NCI-H128 (cell line): ENCODE measurements at regions not wholly inside any gene's neighbourhood (a gene's known extent, or its start where the extent isn't known, plus 50 kb on each side); places are given as distances from the start of the nearest gene placed in this dataset.
"Not testable (repeated sequence)": the region's sequence is repeated elsewhere in the genome, so short reads cannot be mapped to it uniquely, and the experiment has no call there.

Experiments used
- DNase-seq: peaks from one replicate; lab custom pipeline; 2025; ENCODE audit not compliant: unreplicated experiment; lab: John Stamatoyannopoulos, UW

DNA sequence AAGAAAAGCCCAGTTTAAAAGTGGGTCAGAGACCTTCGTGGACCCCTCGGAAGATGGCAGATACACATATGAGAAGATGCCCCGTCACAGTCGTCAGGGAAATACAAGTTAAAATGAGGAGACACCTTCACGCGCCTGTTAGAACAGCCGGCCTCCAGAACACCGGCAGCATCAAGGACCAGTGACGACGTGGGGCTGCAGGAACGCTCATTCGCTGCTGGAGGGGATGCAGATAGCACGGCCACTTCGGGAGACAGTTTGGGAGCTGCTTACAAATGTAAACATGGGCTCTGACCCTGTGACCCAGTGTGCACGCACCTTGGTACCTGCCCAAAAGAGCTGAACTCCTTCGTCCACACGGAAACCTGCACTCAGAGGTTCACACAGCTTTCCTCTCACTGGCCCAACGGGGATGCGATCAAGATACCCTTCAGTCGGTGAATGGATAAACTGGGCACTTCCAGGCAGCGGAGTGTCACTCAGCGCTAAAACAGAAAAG is 83.7 kb upstream of the CTDP1 start:
- no peak for DNase-seq

DNA sequence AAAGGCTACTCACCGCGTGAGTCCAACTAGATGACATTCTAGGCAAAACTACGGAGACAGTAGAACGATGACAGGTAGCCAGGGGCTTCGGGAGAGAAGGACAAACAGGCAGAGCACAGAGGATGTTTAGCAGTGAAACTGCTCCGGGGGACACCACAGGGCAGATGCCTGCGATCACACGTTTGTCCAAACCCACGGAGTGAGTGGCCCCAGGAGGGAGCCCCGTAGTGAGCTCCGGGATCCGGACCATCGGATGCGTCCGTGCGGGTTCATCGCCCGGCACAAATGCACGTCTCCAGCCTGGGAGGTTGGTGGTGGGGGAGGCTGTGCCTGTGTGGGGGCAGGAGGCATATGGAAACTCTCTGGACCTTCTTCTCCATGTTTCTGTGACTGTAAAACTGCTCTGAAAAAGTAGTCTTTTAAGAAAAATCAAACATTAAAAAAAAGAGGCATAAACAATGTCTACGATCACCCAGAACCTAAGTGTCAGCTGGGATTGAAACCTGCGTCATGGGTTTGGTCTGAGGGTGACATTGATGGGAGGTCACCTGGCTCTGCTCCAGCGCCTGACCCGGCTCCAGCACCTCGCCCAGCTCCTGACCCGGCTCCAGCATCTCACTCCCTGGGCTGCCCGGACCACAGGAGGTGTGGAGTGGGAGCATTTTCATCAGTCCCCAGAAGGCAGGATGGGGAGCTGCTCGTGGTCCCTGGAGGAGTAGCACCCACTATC is 83.0 kb upstream of the CTDP1 start:
- DNase-seq = no peak

- DNase-seq = no peak
Observed at GRCh38 chr18:79597176-79597830, 82.3 kb upstream of the CTDP1 start.

DNA sequence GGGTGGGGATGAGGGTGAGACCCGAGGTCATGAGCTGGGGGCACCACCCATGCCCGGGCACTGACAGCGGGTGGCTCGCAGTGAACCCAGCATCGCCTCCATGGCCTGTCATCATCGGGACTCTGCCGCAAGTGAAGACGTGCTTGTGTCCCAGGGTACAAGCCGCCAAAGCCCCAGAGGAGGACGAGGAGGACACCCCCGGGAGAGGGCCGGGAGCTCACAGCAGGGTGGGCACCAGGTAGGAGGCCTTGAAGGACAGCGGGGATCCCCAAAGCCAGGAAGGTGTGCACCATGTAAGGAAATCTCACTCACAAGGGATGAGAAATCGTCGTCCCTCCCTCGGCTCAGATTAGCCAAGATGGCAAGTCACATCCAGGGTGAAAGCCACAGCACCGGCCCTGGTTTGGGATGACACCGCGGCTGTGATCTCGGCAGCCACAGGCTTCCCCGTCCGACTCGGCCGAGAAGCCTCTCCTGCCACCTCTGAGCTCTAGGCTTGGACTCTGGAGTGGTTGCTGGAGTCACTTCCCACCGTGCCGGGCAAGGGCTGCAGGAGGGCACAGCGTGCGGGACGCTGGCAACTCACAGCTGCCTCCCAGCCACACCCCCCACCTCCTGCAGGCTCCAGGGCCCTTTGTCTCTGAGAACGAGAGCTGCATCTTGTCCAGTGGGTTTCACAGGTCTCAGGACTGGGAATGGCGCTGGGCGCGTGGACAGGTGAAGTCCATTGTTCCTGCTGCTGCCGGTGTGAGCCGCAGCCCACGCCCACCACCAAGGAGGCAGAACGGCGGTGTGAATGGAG is 81.6 kb upstream of the CTDP1 start:
- peak; percentile 38 for DNase-seq

DNA sequence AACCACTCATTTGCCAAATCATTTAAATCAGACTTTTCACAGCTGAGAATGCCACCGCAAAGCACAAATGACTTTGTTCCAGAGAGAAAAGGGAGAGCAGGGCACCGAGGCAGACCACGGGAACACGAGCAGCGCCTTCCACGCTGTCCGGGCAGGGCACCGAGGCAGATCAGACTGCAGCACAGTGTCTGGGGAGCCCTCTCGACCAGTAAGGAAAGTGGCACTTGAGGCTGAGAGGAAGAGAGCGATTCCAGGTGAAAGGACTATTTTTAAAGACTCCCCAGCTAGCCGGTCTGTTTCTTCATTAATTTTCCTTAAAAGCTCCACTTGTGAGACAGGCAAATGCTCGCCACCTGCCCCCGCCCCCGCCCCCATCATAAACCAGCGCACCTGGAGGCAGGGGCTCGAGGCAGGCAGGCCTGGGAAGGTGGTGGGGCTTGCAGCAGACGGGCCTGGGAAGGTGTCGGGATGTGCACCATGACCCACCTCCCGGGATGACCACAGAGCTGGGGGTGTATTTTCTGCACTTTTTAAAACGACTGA is 80.9 kb upstream of the CTDP1 start:
- no peak for DNase-seq

DNA sequence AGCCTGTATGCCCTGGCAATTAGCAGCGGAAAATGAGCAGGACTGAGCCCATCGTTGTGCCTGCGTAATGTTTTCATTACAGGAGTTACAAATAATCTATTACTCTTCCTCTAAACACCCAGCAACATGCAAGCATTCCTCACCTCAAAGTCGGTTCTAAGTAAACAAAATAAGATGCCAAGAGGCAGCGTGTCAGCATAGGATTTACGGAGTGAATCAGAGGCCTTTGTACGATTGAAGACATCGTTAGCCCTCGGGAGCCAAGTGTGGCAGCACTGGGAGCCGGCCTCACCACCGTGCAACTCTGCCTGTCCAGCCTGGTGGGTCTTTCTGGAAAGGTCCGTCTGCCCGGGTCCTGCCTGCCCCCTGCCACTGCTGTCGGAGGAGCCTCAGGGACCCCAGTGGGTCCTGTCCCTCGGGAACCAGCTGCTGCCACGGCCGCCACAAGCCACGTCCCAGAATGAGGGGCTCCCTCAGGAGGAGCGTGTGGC is 80.1 kb upstream of the CTDP1 start:
- no peak for DNase-seq

DNA sequence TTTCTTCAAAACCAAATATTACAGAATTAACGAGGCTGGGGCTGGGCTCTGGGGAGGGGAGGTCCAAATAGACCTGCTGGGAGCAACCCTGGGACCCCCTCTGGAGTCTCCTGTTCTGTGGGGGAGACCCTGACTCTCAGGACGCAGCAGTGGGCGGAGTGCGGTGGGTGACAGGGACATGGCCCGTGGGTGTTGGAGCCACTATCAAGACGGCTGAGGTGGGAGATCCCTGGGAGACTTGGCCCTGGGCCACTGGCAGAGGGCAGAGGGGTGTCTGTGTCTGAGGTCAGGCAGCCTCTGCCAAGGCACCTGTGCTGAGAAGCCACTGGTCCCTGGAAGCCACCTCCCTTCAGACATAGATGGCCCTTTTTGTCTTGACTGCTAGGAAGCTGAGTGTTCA is 79.5 kb upstream of the CTDP1 start:
- DNase-seq = no peak

DNA sequence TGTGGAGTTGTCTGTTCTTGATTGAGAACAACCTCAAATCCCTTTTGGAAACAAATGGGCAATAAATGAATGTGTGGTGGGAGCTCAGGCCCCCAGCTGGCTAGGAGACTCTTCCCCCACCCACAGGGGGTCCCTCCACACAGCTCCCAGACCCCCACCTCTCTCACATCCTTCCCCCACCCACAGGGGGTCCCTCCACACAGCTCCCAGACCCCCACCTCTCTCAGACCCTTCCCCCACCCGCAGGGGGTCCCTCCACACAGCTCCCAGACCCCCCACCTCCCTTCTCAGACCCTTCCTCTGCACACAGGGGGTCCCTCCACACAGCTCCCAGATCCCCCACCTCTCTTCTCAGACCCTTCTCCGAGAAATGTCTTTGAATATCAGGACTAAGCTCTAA is 79.0 kb upstream of the CTDP1 start:
- no peak for DNase-seq

DNA sequence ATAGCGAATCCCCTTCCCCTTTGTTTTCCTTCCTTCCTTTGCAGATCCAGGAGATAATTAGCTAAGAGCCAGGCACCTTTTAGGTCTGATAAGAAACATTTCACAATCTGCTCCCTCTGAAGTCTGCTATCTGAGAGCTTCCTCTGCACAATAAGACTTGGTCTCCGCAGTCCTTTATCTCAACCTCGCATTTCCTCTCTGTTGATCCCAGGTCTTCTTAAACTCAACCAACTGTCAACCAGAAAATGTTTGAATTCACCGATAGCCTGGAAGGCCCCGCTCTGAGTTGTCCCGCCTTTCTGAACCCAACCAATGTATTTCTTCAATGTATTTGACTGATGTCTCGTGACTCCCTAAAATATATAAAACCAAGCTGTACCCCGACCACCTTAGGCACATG is 78.4 kb upstream of the CTDP1 start:
- DNase-seq = no peak

GRCh38 chr18:79603321-79604204 is 76.0 kb upstream of the CTDP1 start:
- no peak for DNase-seq

GRCh38 chr18:79604205-79604912 is 75.2 kb upstream of the CTDP1 start:
- DNase-seq = no peak

- DNase-seq = no peak
Observed at GRCh38 chr18:79604913-79605880, 74.4 kb upstream of the CTDP1 start.

DNA sequence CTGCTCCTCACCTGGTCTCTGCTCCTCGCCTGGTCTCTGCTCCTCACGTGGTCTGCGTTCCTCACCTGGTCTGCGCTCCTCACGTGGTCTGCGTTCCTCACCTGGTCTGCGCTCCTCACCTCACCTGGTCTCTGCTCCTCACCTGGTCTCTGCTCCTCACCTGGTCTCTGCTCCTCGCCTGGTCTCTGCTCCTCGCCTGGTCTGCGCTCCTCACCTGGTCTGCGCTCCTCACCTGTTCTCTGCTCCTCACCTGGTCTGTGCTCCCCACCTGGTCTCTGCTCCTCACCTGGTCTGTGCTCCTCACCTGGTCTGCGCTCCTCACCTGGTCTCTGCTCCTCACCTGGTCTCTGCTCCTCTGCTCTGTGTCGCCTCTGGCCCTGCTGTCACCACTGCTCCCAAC is 73.5 kb upstream of the CTDP1 start:
- not testable (repeated sequence) for DNase-seq

- no peak for DNase-seq
Observed at GRCh38 chr18:79606621-79607331, 72.8 kb upstream of the CTDP1 start.

- DNase-seq = no peak
Observed at GRCh38 chr18:79607361-79607952, 72.1 kb upstream of the CTDP1 start.

DNA sequence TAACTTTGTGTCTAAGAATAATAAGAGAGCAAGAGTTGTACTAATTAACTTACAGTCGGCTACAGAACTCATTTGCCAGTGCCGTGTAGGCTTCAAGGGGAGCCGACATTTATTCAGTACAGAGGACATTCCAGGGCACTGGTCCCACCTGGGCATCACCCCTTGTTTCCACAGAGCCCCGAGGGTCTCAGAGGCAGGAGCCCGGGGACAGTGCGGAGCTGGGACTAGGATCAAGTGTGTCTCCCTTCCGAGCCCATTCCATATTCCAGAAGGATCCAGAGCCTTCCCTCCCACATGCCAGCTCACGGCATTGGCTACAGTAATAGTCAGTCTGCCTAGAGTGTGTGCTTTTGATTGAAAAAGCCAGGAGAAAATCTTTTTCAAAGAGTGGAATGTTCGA is 71.5 kb upstream of the CTDP1 start:
- DNase-seq = no peak

DNA sequence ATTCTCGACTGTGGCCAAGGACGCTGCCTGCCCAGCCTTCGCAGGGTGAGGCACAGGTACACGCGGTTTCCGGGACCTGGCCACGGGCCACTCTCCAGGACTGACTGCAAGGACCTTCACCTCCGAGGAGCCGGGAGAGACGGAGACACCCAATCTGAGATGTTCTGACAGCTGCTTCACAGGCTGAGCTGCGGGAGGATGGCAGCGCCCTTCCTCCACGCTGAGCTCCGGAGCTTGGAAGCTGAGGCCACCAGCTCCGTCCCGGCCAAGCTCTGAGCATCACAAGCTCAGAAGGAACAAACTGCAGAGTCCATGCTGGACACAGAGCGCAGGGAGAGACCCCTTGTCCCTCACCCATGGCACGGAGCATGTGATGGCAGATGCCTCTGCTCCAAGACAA is 71.1 kb upstream of the CTDP1 start:
- no peak for DNase-seq

- no peak for DNase-seq
Observed at GRCh38 chr18:79608999-79609461, 70.6 kb upstream of the CTDP1 start.
